NCI-H2196 (cell line): ENCODE measurements at regions not wholly inside any gene's neighbourhood (a gene's known extent, or its start where the extent isn't known, plus 50 kb on each side); places are given as distances from the start of the nearest gene placed in this dataset.

Experiments used
- DNase-seq: peaks from one replicate; lab custom pipeline; 2025; ENCODE audit not compliant: unreplicated experiment; lab: John Stamatoyannopoulos, UW

DNA sequence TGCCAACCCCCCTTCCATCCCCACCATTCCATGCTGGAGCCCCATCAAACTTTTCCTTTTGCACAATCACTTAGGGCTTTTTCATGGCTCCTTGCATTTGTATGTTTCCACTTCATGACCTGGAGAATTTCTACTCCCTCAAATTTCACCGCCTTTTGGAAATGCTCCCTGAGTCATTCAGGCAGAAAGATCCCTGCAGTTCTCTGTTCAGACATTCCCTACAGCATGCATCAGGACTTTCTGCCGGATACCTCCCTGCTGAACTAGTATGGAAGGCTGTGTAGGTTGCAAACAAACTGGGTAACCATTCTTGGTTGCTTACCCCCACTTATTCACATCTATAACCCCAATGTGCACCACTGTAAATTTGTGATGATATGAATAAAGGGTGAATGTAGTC lies 389.6 kb upstream of the CELF4 start:
- no peak for DNase-seq

DNA sequence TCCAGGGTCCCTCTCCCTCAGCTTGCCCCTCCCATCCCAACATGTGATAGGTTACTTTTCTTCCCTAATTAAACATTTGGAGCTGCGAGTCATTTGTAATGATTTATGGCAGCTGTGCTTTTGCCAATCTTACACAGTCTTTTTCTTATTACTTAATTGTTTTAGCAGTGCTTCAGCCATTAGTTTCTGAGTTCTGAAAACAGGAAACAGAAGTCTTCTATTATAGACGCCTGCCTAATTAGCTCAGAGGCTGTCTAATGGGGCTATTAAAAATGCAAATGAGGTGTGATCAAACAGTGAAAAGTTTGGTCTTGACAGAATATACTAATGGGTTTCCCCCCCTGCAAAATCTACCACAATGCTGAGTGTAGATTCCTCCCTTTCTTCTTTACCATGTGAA lies 388.3 kb upstream of the CELF4 start:
- no peak for DNase-seq

DNA sequence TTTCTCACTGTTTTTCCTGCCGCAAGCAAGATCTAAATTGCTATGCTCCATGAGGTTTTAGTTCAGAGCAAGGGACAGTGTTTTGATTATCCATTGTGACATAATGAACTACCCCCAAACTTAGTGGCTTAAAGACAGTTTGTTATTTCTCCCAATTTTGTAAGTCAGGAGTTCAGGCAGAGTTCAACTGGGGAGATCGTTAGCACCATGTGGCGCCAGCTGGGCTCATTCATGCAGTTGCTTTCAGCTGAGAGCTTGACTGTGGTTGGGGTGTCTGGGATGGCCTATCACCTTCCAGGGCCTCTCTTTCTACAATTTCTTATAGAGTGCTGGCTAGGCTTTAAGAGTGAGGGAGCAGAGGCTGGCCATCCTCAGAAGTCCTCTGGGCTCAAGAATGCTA lies 382.9 kb upstream of the CELF4 start:
- DNase-seq = no peak

DNA sequence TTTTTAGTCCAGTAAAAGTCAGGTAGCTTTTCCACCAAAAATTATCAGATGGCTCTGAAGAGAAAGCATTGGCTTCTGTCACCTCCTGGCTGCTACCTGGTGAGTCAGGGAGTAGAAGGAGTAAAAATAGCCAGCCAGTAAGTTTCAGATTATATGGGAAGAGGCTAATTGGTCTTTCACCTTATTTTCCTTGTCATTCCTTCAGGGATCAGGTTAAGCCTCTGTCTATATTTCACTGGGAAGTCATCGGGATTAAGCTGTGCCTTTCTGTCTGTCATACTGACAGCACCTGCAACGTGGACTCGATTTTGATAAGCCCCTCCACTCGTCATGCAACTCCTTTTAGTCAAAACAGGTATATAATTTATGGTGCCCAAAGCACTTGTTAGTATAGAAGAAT lies 380.7 kb upstream of the CELF4 start:
- no peak for DNase-seq

DNA sequence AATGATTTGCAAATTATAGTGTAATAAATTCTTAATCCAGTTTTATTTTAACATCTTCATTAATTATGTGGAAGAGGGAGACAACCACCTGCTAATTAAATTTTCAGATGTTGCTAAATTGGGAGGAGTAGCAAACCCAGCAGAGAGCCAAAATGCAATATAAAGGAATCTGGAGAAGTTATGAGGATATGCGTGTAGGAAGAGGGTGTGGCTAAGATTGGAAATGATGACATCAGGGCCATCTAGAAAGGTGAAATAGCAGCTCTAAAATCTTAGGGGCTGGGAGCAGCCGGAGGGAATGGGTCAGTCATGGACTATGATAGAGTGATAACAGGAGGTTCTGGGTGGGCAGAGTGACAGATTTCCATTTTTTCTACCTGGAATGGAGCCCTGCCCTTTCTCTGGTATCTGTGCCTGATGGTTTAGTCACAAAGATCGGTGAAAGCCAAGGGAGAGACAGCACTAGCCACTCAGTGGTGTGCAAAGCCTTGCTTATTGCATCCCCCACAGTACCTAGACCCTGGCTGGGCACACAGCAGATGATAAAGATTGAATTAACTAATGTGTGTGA lies 379.2 kb upstream of the CELF4 start:
- no peak for DNase-seq

DNA sequence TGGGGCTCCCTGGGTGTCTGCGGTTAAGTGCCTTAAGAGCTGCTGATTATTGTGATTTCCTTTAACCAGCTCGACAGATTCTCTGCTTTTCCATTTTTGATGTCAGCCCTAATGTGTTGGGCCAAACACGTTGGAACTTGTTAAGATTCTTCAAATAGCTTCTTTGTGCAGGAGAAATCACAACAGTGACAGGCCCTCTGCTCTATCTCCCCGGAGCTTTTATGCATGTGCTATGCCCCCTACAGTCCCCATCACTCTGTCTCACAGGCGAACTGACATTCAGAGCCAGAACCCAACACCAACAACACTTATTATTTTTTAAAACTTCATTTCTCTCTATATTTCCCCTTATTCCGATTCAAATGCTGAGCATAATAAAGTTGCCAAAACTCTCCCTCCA lies 371.7 kb upstream of the CELF4 start:
- DNase-seq = no peak

DNA sequence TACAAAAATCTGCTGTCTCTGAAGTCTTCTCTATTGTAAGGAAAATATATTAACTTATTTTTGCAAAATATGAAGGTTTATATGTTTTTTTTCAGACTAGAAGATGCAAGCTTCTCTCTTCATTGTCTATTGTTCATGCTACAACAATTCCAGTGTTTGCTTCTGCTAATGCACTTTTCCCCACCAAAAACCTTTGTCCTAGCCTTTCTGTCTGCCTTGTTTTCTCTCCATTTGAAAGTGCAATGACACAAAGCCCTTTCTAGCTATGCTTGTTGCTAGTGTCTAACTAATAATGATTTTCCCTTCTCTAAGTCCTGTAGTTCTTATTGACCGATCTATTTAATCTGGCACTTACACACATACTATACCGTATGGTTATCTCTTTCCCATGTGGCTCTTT lies 369.5 kb upstream of the CELF4 start:
- no peak for DNase-seq

DNA sequence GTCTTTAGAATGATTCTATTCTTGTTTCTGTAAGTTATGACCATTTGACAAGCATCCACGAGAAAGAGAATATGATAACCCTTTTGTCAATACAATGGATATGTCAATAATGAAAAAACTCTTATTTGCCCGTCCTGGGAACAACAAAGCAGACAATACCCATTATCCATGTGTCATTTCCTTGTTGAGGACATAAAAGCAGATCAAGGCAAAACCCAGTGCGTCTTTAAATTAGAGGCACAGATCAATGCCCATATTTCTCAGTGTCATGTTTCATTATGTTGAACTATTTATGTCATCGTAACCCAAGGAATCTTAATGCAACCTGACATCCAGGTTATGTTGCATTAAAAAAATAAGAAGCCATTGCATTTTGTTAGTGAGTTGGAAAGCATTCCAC lies 365.0 kb upstream of the CELF4 start:
- no peak for DNase-seq

DNA sequence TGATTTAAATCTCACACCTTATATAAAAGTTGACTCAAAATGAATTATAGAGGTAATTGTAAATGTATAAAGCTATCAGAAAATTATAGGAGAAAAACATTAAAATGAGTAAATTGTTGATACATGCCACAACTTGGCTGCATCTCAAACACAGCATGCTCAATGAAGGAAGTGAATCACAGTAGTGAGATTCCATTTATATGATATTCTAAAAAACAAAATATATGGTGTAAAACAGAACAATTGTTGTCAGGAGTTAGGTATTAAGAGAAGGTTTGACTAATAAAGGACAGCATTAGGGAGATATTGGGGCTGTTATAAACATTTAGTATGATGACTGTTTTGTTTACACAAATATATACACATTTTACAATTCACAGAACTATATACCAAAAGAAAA lies 356.6 kb upstream of the CELF4 start:
- DNase-seq = no peak

DNA sequence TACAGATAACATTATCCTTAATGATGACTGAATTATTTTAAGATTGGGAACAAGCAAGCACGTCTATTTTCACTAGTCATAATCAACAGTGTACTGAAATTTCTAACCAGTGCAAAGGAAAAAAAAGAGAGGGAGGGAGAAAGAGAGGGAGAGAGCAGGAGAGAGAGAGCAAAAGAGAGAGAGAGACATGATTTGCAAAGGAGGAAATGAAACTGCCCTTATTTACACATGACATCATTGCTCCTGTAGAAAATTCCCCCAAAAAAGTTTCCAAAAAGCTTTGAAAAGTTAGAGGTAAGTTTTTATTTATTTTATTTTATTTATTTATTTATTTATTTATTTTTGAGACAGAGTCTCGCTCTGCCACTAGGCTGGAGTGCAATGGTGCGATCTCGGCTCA lies 355.3 kb upstream of the CELF4 start:
- DNase-seq = no peak

DNA sequence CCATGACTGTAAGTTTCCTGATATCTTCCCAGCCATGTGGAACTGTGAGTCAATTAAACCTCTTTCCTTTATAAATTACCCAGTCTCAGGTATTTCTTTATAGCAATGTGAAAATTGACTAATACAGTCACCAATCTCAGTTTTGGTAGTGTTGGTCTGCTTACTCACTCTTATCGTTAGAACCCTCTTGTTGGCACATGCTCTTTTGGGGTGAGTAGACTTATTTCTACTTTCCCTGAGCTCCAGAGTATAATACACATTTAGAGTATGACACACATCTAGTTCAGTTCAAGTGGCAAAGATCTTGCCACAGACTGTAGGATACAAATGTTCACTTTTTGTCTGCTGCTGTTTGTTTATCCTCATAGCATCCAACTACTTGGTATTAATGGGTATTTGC lies 347.5 kb upstream of the CELF4 start:
- DNase-seq = no peak

DNA sequence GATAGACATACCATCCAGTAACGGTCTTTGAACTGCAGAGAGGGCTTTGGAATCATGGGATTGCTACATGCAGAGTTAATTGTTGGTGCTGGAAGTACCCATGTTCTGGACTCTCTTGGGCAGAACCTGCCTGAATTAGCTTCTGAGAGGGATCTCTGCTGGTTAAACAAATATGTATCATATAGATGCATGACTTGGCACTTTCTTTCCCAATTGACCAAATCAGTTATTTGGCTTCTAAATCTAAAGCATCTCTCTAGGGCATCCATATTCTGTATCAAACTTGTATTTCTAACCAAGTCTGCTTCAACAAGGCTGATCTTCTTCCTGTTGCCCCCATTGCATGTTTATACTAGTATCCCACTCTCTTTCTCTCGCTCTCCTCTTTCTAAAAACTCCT lies 336.7 kb upstream of the CELF4 start:
- DNase-seq = no peak

DNA sequence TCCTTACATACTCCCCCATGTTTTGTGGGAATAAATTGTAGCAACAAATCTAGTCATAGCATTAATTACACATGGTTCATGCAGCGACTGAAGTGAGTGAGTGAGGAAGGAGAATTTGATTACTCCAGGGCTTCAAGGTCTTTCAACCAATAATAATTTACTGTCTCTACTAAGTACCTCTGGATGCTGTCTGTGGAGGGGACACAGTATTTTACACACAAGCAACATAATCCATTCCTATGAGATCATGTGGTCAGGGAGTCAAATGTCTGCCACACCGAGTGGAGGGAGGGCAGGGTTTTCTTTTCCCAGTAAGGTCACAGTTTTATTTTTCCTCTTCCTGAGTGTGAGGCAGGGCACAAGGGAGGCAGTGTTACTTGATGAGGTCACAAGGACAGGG lies 334.7 kb upstream of the CELF4 start:
- no peak for DNase-seq

DNA sequence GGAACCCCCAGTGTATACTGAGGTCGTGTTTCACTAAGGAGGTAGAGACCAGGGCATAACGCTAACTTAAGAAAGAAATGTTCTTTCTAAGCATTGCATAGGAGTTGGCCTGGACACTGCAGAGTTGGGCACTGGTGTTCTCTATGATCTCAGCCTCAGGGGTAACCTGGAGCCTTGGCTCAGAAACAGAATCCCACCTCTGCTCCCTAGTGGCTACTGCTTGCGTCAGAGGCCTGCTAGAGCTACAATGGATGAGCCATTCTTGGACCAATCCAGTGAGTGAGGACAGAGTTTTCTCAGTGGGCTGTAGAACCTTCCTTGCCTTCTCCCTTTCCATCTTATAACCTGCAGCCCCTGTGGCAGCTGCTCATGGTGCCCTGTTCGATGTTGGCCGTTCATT lies 324.4 kb upstream of the CELF4 start:
- DNase-seq = no peak

DNA sequence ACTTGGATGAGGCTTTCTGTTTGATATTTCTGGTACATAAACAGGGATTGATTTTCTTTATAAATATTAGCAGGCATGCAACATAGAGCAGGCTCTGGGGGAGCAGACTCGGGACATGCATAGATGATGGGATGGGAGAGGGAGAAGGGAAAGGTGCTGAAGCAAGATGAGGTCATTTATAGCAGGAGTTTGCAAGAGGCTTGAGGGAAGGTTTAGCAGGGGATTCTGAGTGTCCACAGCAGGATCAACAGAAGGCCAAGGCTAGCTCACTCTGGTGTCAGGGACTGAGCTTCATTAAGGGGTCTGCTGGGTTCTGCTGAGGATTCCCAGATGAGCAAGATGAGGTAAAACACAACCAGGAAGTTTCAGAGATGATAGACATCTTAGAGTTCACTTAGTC lies 309.1 kb upstream of the CELF4 start:
- no peak for DNase-seq

DNA sequence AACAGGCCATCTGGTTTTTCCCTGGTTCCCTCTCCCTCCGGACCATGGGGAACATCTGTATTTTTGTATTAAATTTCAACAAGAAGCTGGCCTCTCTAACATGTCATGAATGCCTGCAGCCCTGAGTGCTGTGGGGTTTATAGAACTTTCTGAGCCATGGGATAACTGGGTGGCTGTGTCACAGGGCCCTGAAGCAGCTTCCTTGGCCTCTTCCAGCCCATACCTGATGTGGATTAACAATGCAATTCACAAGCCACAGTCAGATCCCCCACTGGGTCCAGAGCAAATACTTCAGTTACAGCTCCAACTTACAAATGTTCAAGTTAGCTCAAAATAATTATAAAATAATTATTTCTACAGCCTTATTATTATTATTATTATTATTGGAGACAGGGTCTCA lies 307.8 kb upstream of the CELF4 start:
- DNase-seq = no peak

DNA sequence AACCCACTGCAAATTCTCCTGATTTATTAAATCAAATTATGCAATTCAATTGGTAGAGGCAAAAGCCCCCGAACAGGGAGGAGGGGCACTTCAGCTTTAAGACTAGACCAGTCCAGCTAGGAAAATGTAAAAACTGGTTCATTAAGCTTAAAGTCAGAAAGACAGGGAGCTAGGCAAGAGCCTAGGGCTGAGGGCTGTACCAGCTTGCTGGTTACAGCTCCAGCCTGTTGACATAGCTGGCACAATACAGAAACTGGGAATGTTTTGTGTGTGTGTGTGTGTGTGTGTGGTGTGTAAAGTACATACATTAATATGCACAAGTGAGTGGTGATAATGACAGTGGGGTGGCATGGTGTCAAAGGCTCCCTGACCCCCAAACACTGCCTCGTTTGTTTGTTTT lies 307.0 kb upstream of the CELF4 start:
- DNase-seq = no peak

DNA sequence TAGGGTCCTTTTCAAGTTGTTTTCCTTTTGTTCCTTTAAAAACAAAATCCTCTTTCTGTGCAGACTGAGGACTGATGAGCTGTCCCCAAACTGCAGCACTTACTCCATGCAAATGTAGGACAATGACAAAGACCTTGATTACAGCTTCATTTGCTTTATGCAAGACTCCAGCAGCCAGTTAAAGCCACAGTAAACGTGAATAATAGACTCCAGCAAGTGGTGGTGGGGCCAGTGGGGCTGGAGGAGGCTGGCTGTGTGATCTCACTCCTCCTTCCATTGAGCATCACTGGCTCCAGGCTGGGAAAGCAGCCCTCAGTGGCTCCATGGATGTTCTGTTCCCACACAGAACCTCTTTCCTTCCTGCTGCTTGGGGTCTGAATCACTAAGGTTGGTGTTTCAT lies 306.0 kb upstream of the CELF4 start:
- no peak for DNase-seq

DNA sequence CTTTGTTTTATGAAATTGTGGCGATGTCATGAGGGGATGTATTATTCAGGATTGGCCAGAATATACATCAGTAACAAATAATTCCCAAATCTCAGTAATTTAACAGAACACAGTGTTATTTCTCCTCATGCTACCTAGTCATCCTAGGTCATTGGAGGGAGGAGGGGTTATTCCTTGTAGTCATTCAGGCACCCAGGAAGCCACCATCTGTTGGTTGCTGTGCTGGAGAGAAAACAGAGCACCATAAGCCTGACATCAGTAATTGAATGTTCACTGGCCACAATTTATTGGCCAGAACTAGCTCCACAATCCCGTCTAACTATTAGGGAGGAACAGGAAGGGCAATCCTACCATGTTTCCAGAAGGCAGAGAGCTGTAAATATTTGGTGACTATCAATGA lies 303.5 kb upstream of the CELF4 start:
- no peak for DNase-seq

DNA sequence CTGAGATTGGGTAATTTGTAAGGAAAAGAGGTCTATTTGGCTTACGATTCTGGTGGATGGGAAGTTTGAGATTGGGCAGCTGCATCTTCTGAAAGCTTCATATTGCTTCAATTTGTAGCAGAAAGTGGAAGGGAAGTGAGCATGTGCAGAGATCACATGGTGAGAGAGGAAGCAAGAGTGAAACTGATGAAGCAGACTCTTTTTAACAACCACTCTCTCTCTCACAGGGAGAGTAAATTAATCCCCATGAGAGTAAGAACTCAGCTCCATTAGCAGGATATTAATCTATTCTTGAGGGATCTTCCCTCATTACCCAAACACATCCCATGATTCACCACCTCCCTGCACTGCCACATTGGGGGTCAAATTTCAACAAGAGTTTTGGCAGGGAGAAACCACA lies 298.5 kb upstream of the CELF4 start:
- DNase-seq = no peak

DNA sequence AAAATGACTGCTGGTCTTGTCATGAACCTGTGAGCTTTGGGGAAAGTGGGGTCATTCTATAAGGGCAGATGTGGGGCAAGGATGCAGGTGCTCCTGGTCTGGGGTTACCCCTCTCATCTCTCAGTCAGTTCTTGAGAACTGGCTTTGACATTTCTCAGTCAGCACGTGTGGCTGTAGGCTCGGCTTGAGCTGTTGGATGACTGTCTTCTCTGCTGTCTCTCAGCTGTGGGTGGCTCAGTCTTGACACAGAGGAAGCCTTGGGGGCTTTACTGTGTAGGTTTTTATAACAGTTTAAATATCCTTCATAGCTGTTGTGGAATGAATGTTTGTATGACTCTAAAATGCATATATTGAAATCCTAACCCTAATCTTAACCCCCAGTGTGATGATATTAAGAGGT lies 296.4 kb upstream of the CELF4 start:
- no peak for DNase-seq

DNA sequence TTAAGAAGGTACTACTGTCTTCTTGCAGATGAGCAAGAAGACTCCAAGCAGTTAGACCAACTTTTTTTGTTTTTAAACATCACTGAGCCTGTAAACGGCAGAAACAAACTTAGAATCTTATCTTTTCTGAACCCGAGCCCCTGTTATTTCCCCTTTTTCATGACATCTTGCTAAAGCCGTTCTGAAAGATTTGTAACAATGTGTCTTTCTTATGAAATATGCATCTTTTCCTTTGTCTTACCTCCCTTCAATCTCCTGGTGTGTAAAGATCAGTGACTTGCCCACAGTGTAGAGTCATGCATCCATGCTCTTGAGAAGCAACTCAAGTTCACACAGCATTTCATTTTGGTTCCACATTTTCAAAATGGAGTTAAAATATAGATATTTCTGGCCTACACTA lies 288.8 kb upstream of the CELF4 start:
- no peak for DNase-seq

DNA sequence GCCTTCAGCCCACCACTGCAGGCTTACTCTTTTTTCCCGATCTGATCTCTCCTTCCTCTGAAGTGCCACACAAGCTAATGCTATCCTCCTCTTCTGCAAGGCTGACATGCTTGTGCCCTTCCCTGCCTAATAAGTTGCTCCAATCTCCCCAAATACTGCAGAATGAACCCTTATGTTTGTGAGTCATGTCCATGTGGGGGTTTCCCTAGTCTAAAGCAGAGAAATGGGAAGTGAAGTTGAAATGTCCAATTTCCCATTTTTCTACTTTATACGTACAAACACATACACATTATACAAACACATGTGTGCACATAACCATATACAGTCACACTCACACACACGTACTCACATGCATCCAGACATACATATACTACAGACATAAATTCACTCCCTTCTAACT lies 288.1 kb upstream of the CELF4 start:
- DNase-seq = no peak

DNA sequence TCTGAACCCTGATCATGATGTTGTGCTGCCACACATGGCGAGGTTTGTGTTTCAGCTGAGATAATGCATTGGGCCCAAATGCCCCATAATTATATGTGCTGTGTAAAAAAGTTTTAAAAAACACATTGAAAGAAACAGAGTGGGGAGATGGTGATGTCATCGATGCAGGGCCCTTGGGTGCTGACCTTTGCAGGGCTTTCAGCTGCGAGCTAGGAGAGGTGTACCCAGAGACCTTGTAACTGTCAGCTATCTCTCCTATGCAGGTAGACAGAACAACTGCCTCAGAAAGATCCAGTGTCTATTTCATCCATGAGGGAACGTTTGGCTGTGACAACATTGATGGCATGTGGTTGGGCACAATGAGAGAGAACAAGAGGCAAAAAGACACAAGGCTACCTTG lies 286.9 kb upstream of the CELF4 start:
- DNase-seq = no peak
